ENCODE measurements at regions not wholly inside any gene's neighbourhood (a gene's known extent, or its start where the extent isn't known, plus 50 kb on each side); places are given as distances from the start of the nearest gene placed in this dataset.
"Not testable (repeated sequence)": the region's sequence is repeated elsewhere in the genome, so short reads cannot be mapped to it uniquely, and the experiment has no call there.

DNA sequence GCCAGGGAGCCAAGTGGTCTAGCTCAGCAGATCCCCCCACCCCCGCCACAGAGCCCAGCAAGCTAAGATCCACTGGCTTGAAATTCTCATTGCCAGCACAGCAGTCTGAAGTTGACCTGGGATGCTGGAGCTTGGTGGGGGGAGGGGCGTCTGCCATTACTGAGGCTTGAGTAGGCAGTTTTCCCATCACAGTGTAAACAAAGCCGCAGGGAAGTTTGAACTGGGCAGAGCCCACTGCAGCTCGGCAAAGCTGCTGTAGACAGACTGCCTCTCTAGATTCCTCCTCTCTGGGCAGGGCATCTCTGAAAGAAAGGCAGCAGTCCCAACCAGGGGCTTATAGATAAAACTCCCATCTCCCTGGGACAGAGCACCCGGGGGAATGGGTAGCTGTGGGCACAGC lies 89.3 kb upstream of the ZNF678 start:
- H3K27ac ChIP-seq (ENCODE audit: low read depth in 2 of 2, low read length in 1 of 2); H3K9me3 ChIP-seq (ENCODE audit: control insufficient read depth in 2 of 2, insufficient read depth in 1 of 2, low read depth in 1 of 2, low read length in 1 of 2); H3K27me3 ChIP-seq (ENCODE audit: control insufficient read depth in 1 of 2, insufficient read depth in 2 of 2, low read length in 2 of 2); H3K4me3 ChIP-seq (ENCODE audit: low read depth in 1 of 2, low read length in 2 of 2); H3K4me1 ChIP-seq (ENCODE audit: control insufficient read depth in 2 of 2, insufficient read depth in 2 of 2, low read length in 1 of 2); H3K36me3 ChIP-seq (ENCODE audit: control insufficient read depth in 2 of 2, insufficient read depth in 2 of 2, low read length in 1 of 2): not testable (repeated sequence)
- WGBS, 2 donors = 27 to 30% methylated on average over 5 of the region's 5 CpGs

DNA sequence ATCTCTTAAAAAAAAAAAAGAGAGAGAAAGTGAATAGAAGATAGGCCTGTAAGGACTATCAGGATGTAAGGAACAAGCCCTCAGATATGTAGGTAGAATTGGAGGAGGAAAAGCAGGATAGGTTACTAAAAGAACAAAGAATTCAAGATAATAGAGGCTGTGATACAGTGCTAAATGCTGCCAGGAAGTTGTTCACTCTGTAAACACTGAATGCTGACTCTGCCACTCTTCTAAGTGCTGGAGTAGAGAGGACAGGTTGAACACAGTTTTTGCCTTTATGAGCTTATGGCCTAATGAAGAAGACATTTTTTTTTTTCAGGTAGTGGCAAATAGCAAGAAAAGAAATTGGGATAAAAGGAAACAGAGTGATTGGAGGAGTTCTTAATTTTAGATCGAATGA lies 90.6 kb upstream of the ZNF678 start:
- Histone ChIP-seq H3K27me3 (ENCODE audit: control insufficient read depth in 1 of 2, insufficient read depth in 2 of 2, low read length in 2 of 2) (peaks cover 0 to 3% of the 10 kb centered on the region in 2 donors), H3K4me1 (ENCODE audit: control insufficient read depth in 2 of 2, insufficient read depth in 2 of 2, low read length in 1 of 2) (peaks cover 0 to 2% of the 10 kb centered on the region in 2 donors)

DNA sequence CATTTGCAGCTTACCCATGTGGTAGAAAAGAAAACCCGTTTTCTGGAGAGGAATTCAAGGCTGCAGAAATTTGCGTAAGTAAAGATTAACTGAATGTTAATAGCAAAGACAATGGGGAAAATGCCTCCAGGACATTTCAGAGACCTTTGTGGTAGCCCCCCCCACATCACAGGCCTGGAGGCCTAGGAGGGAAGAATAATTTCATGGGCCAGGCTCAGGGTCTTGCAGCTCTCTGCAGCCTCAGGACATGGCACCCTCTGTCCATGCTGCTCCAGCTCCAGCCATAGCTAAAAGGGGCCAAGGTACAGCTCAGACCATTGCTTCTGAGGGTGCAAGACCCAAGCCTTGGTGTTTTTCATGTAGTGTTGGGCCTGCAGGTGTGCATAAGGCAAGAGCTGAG lies 92.7 kb upstream of the ZNF678 start:
- Histone ChIP-seq H3K4me1 (ENCODE audit: control insufficient read depth in 2 of 2, insufficient read depth in 2 of 2, low read length in 1 of 2) (peaks cover 0 to 2% of the 10 kb centered on the region in 2 donors), H3K9me3 (ENCODE audit: control insufficient read depth in 2 of 2, insufficient read depth in 1 of 2, low read depth in 1 of 2, low read length in 1 of 2) (peaks cover 2 to 3% of the 10 kb centered on the region in 2 donors), H3K36me3 (ENCODE audit: control insufficient read depth in 2 of 2, insufficient read depth in 2 of 2, low read length in 1 of 2) (no peaks in the 10 kb centered on the region), H3K27me3 (ENCODE audit: control insufficient read depth in 1 of 2, insufficient read depth in 2 of 2, low read length in 2 of 2) (peaks cover 0 to 3% of the 10 kb centered on the region in 2 donors), H3K27ac (ENCODE audit: low read depth in 2 of 2, low read length in 1 of 2) (no peak overlapping the region), H3K4me3 (ENCODE audit: low read depth in 1 of 2, low read length in 2 of 2) (no peak overlapping the region)
- 87 to 91% methylated on average over 2 of the region's 2 CpGs for WGBS, 2 donors

More for the DNA sequence above, 90.6 kb upstream of the ZNF678 start:
- no peak overlapping the region for H3K4me3 ChIP-seq (ENCODE audit: low read depth in 1 of 2, low read length in 2 of 2)
- WGBS, 2 donors = 87 to 96% methylated on average over 1 of the region's 1 CpG
- no peaks in the 10 kb centered on the region for H3K36me3 ChIP-seq (ENCODE audit: control insufficient read depth in 2 of 2, insufficient read depth in 2 of 2, low read length in 1 of 2)
- H3K9me3 ChIP-seq (ENCODE audit: control insufficient read depth in 2 of 2, insufficient read depth in 1 of 2, low read depth in 1 of 2, low read length in 1 of 2) = peaks cover 2 to 3% of the 10 kb centered on the region in 2 donors
- no peak overlapping the region for H3K27ac ChIP-seq (ENCODE audit: low read depth in 2 of 2, low read length in 1 of 2)

DNA sequence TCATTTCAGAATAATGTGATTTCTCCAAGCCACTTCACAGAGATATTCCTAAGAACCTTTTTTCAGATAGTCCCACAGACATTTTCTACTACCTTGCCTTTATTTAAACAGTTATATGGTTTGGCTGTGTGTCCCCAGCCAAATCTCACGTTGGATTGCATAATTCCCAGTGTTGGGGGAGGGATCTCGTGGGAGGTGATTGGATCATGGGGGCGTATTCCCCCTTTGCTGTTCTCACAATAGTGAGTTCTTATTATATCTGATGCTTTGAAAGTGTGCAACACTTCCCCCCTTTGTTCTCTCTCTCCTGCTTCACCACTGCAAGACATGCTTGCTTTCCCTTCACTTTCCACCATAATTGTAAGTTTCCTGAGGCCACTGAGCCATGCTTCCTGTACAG lies 93.6 kb upstream of the ZNF678 start:
- Histone ChIP-seq H3K27ac (ENCODE audit: low read depth in 2 of 2, low read length in 1 of 2) (no peak overlapping the region), H3K27me3 (ENCODE audit: control insufficient read depth in 1 of 2, insufficient read depth in 2 of 2, low read length in 2 of 2) (peaks cover 0 to 5% of the 10 kb centered on the region in 2 donors), H3K9me3 (ENCODE audit: control insufficient read depth in 2 of 2, insufficient read depth in 1 of 2, low read depth in 1 of 2, low read length in 1 of 2) (peaks cover 2 to 3% of the 10 kb centered on the region in 2 donors), H3K4me1 (ENCODE audit: control insufficient read depth in 2 of 2, insufficient read depth in 2 of 2, low read length in 1 of 2) (peaks cover 0 to 2% of the 10 kb centered on the region in 2 donors), H3K4me3 (ENCODE audit: low read depth in 1 of 2, low read length in 2 of 2) (no peak overlapping the region), H3K36me3 (ENCODE audit: control insufficient read depth in 2 of 2, insufficient read depth in 2 of 2, low read length in 1 of 2) (no peaks in the 10 kb centered on the region)
- 51 to 58% methylated on average over 3 of the region's 3 CpGs for WGBS, 2 donors

DNA sequence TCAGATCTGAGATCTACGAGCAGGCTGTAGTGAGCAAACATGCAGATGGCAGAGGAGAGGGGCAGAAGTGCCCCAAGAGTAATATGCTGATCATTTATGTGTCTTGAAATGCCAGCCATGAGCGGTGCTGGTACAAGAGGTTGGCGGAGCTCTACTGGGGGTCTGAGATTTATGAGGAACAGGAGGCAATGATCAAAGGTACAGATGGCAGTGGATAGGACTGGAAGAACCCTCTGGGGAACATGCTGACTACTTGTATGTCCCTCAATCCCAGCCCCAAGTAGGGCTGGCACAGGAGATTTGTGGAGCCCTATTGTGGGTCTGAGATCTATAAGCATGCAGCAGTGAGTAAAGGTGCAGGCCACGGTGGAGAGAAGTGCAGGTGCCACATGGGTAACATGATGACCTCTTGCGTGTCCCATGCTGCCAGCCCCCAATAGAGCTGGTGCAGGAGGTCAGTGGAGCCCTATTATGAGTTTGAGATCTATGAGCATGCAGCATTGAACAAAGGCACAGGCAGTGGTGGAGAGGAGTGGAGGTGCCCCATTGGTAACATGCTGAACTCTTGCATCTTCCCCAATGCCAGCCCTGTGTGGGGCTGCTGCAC lies 97.2 kb upstream of the ZNF678 start:
- peaks cover 0 to 2% of the 10 kb centered on the region in 2 donors for H3K27me3 ChIP-seq (ENCODE audit: control insufficient read depth in 1 of 2, insufficient read depth in 2 of 2, low read length in 2 of 2)
- 81 to 89% methylated on average over 5 of the region's 5 CpGs for WGBS, 2 donors
- no peak overlapping the region for H3K4me3 ChIP-seq (ENCODE audit: low read depth in 1 of 2, low read length in 2 of 2)
- peaks cover 2% of the 10 kb centered on the region in 2 donors for H3K9me3 ChIP-seq (ENCODE audit: control insufficient read depth in 2 of 2, insufficient read depth in 1 of 2, low read depth in 1 of 2, low read length in 1 of 2)
- H3K36me3 ChIP-seq (ENCODE audit: control insufficient read depth in 2 of 2, insufficient read depth in 2 of 2, low read length in 1 of 2) = no peaks in the 10 kb centered on the region
- no peak overlapping the region for H3K27ac ChIP-seq (ENCODE audit: low read depth in 2 of 2, low read length in 1 of 2)
- H3K4me1 ChIP-seq (ENCODE audit: control insufficient read depth in 2 of 2, insufficient read depth in 2 of 2, low read length in 1 of 2) = no peaks in the 10 kb centered on the region

DNA sequence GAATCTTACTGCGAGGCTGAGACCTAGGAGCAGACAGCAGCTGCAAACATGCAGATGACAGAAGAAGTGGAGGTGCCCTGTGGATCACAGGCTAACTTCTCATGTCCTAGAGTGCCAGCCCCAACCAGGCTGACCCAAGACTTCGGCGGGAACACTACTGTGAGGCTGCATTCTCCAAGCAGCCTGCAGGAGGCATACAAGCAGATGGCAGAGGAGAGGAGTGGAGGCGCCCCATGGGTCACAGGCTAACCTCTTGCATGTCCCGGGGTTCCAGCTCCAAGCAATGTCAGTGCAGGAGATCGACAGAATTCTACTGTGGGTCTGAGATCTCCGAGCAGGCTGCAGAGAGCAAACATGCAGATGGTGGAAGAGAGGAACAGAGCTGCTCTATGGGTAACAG lies 98.1 kb upstream of the ZNF678 start:
- Histone ChIP-seq H3K27ac (ENCODE audit: low read depth in 2 of 2, low read length in 1 of 2) (no peak overlapping the region), H3K9me3 (ENCODE audit: control insufficient read depth in 2 of 2, insufficient read depth in 1 of 2, low read depth in 1 of 2, low read length in 1 of 2) (no peaks in the 10 kb centered on the region), H3K36me3 (ENCODE audit: control insufficient read depth in 2 of 2, insufficient read depth in 2 of 2, low read length in 1 of 2) (no peaks in the 10 kb centered on the region), H3K4me1 (ENCODE audit: control insufficient read depth in 2 of 2, insufficient read depth in 2 of 2, low read length in 1 of 2) (no peaks in the 10 kb centered on the region), H3K4me3 (ENCODE audit: low read depth in 1 of 2, low read length in 2 of 2) (no peak overlapping the region), H3K27me3 (ENCODE audit: control insufficient read depth in 1 of 2, insufficient read depth in 2 of 2, low read length in 2 of 2) (peaks cover 0 to 2% of the 10 kb centered on the region in 2 donors)
- WGBS, 2 donors = 75 to 78% methylated on average over 7 of the region's 7 CpGs

DNA sequence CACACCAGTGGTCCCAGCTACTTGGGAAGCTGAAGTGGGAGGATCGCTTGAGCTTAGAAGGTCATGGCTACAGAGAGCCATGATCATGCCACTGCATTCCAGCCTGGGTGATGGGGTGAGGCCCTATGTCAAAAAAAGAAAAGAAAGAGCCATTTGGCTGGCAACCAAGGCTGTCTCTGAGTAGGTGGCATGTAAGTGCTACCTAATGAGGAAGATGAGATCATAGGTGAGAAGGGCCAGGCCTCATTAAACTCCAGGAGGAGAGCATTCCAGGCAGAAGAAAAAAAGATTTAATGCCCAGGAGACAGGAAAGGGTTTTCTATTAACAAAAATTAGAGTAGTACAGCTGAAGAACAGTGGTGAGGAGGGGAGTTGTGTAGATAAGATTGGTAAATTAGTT lies 103.4 kb upstream of the ZNF678 start:
- WGBS, 2 donors = 48 to 90% methylated on average over 1 of the region's 1 CpG
- Histone ChIP-seq H3K36me3 (ENCODE audit: control insufficient read depth in 2 of 2, insufficient read depth in 2 of 2, low read length in 1 of 2) (no peaks in the 10 kb centered on the region), H3K4me3 (ENCODE audit: low read depth in 1 of 2, low read length in 2 of 2) (no peak overlapping the region), H3K4me1 (ENCODE audit: control insufficient read depth in 2 of 2, insufficient read depth in 2 of 2, low read length in 1 of 2) (no peaks in the 10 kb centered on the region), H3K27me3 (ENCODE audit: control insufficient read depth in 1 of 2, insufficient read depth in 2 of 2, low read length in 2 of 2) (no peaks in the 10 kb centered on the region), H3K27ac (ENCODE audit: low read depth in 2 of 2, low read length in 1 of 2) (no peak overlapping the region), H3K9me3 (ENCODE audit: control insufficient read depth in 2 of 2, insufficient read depth in 1 of 2, low read depth in 1 of 2, low read length in 1 of 2) (no peaks in the 10 kb centered on the region)

DNA sequence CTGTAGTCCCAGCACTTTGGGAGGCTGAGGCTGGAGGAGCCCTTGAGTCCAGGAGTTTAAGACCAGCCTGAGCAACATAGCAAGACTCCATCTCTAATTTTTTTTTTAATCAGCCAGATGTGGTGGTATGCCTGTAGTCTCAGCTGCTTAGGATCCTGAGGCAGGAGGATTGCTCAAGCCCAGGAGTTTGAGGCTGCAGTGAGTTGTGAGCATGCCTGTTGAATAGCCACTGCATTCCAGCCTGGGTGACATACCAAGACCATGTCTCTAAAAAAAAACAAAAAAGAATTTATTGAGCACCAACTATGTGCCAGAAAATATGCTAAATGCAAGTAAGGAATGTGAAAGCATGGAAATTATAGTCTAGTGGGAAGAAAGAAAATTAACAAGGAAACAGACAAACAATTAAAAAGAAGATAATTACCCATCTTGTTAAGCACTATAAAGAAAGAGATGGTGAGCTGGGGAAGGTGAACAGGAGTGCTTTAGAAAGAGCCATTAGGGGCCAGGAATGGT lies 104.0 kb upstream of the ZNF678 start:
- no peaks in the 10 kb centered on the region for H3K9me3 ChIP-seq (ENCODE audit: control insufficient read depth in 2 of 2, insufficient read depth in 1 of 2, low read depth in 1 of 2, low read length in 1 of 2)
- H3K27ac ChIP-seq (ENCODE audit: low read depth in 2 of 2, low read length in 1 of 2) = no peak overlapping the region
- H3K27me3 ChIP-seq (ENCODE audit: control insufficient read depth in 1 of 2, insufficient read depth in 2 of 2, low read length in 2 of 2) = no peaks in the 10 kb centered on the region
- no peak overlapping the region for H3K4me3 ChIP-seq (ENCODE audit: low read depth in 1 of 2, low read length in 2 of 2)
- H3K4me1 ChIP-seq (ENCODE audit: control insufficient read depth in 2 of 2, insufficient read depth in 2 of 2, low read length in 1 of 2) = no peaks in the 10 kb centered on the region
- no peaks in the 10 kb centered on the region for H3K36me3 ChIP-seq (ENCODE audit: control insufficient read depth in 2 of 2, insufficient read depth in 2 of 2, low read length in 1 of 2)

DNA sequence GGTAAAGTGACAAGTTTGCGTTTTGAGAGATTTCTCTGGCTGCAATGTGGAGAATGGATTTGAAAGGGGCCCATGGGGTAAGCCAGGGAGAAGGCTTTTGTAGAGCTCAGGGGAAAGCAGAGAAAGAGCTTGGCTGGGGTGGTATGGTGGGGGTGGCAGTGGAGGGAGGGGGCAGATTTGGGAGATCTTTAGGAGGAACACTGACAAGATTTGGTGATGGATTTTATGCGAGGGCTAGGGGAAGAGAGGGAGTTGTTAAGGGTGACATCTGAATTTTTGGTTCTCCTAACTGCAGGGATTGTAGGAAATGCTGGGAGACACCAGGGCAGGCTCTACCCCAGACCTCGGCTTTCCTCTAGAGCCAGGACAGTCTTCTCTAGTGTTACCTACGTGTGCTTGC lies 108.7 kb upstream of the ZNF678 start:
- WGBS, 2 donors = 63 to 65% methylated on average over 4 of the region's 4 CpGs
- H3K9me3 ChIP-seq (ENCODE audit: control insufficient read depth in 2 of 2, insufficient read depth in 1 of 2, low read depth in 1 of 2, low read length in 1 of 2) = no peaks in the 10 kb centered on the region
- H3K27ac ChIP-seq (ENCODE audit: low read depth in 2 of 2, low read length in 1 of 2) = no peak overlapping the region
- H3K27me3 ChIP-seq (ENCODE audit: control insufficient read depth in 1 of 2, insufficient read depth in 2 of 2, low read length in 2 of 2) = no peaks in the 10 kb centered on the region
- H3K36me3 ChIP-seq (ENCODE audit: control insufficient read depth in 2 of 2, insufficient read depth in 2 of 2, low read length in 1 of 2) = no peaks in the 10 kb centered on the region
- H3K4me3 ChIP-seq (ENCODE audit: low read depth in 1 of 2, low read length in 2 of 2) = no peak overlapping the region
- no peaks in the 10 kb centered on the region for H3K4me1 ChIP-seq (ENCODE audit: control insufficient read depth in 2 of 2, insufficient read depth in 2 of 2, low read length in 1 of 2)

DNA sequence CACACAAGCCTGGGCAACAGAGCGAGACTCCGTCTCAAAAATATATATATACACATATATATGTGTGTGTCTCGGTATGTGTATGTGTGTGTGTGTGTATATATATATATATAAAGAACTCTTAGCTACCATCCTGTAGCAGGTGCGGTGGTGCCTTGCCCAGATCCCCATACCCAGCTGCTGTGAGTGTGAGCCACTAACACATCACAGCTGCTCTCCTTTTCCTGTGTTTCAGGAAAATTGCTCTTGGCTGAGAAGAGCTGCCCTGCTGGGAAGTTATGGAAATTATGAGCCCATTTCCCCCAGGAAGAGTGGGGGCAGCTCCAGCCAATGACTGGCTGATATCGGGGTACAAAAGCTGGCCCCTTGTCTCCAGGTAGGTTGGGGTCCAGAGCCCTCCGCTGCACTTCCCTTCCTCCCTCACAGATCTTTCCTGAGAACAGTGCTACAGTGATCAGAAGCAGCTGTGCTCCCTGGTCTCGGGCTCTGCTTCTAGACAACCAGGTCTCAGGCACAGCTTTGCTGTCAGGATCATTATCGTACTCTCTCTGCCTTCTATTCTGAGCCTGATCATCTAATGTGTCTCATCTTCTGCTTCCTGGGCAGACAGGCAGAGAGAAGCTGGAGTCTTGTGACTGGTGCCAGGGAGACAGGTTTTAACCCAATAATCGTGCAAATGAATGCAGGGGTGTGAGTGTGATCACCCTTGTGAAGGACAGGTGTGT lies 109.6 kb upstream of the ZNF678 start:
- Histone ChIP-seq H3K4me1 (ENCODE audit: control insufficient read depth in 2 of 2, insufficient read depth in 2 of 2, low read length in 1 of 2) (no peaks in the 10 kb centered on the region), H3K27me3 (ENCODE audit: control insufficient read depth in 1 of 2, insufficient read depth in 2 of 2, low read length in 2 of 2) (no peaks in the 10 kb centered on the region), H3K9me3 (ENCODE audit: control insufficient read depth in 2 of 2, insufficient read depth in 1 of 2, low read depth in 1 of 2, low read length in 1 of 2) (no peaks in the 10 kb centered on the region), H3K4me3 (ENCODE audit: low read depth in 1 of 2, low read length in 2 of 2) (no peak overlapping the region), H3K27ac (ENCODE audit: low read depth in 2 of 2, low read length in 1 of 2) (no peak overlapping the region), H3K36me3 (ENCODE audit: control insufficient read depth in 2 of 2, insufficient read depth in 2 of 2, low read length in 1 of 2) (no peaks in the 10 kb centered on the region)
- 67 to 69% methylated on average over 9 of the region's 9 CpGs for WGBS, 2 donors
